ENCODE measurements at regions not wholly inside any gene's neighbourhood (a gene's known extent, or its start where the extent isn't known, plus 50 kb on each side); places are given as distances from the start of the nearest gene placed in this dataset.

- no peak for TF ChIP-seq CTCF (IDR thresholded peaks at IDR 0.05)
- ATAC-seq = no peak
- H3K27me3 ChIP-seq = peaks cover 0 to 8% of the 10 kb centered on the region in 2 donors
- H3K27ac ChIP-seq = no peak overlapping the region
- H3K4me3 ChIP-seq = no peak overlapping the region
- intact Hi-C loops (cut with DNase I) = no loop called here
- H3K36me3 ChIP-seq = no peaks in the 10 kb centered on the region
- no peaks in the 10 kb centered on the region for H3K4me1 ChIP-seq
- no peaks in the 10 kb centered on the region for H3K9me3 ChIP-seq
- no peak for DNase-seq
Observed at GRCh38 chr9:90428517-90428916, 214.1 kb downstream of the DIRAS2 start.

DNA sequence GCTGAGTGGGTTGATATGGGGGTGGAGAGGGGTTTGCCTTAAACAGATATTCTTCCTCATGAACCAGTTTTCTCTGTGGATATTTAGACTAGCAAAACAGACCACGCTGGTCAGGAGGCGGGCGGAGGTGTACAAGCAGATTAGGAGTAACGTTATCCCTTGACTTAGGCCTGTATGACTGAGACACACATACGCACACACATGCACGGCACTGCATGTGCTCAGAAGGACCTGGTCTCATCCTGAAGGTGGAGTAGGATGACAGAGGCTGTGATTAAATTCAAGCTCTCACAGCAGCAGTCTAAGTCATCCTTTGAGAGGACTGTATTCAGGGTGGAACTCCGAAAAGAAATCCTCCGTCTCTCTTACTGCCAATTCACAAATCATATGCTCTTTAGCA lies 209.7 kb downstream of the DIRAS2 start:
- intact Hi-C loops (cut with DNase I) = no loop called here
- Histone ChIP-seq H3K27me3 (peaks cover 0 to 14% of the 10 kb centered on the region in 2 donors), H3K27ac (peak overlapping the region; percentile 10 to 47), H3K4me3 (peak overlapping the region in 1 of 2 donors; percentile 13), H3K4me1 (no peaks in the 10 kb centered on the region), H3K9me3 (no peaks in the 10 kb centered on the region), H3K36me3 (no peaks in the 10 kb centered on the region)
- DNase-seq = no peak
- no peak for TF ChIP-seq CTCF (IDR thresholded peaks at IDR 0.05)
- ATAC-seq = peak; percentile 42

- DNase-seq = peak in 3 of 4 donors; percentile 57 to 82 (median 73)
- Histone ChIP-seq H3K27ac (peak overlapping the region; percentile 10 to 47), H3K27me3 (peaks cover 0 to 14% of the 10 kb centered on the region in 2 donors), H3K9me3 (no peaks in the 10 kb centered on the region), H3K4me3 (peak overlapping the region in 1 of 2 donors; percentile 13), H3K4me1 (no peaks in the 10 kb centered on the region), H3K36me3 (no peaks in the 10 kb centered on the region)
- intact Hi-C loops (cut with DNase I) = no loop called here
- peak; percentile 98 for ATAC-seq
- TF ChIP-seq CTCF (IDR thresholded peaks at IDR 0.05) = no peak
Observed at GRCh38 chr9:90433398-90433941, 209.2 kb downstream of the DIRAS2 start.

GRCh38 chr9:90441814-90442213 lies 200.8 kb downstream of the DIRAS2 start:
- H3K27ac ChIP-seq = no peak overlapping the region
- no peak overlapping the region for H3K4me3 ChIP-seq
- H3K36me3 ChIP-seq = no peaks in the 10 kb centered on the region
- no peaks in the 10 kb centered on the region for H3K4me1 ChIP-seq
- no peaks in the 10 kb centered on the region for H3K27me3 ChIP-seq
- intact Hi-C loops (cut with DNase I) = no loop called here
- ATAC-seq (peak; percentile 86), DNase-seq (peak in 1 of 4 donors; percentile 37)
- H3K9me3 ChIP-seq = peaks cover 0 to 5% of the 10 kb centered on the region in 2 donors
- no peak for TF ChIP-seq CTCF (IDR thresholded peaks at IDR 0.05)

GRCh38 chr9:90442723-90443122 lies 199.9 kb downstream of the DIRAS2 start:
- Histone ChIP-seq H3K4me3 (no peak overlapping the region), H3K27ac (no peak overlapping the region), H3K9me3 (peaks cover 0 to 5% of the 10 kb centered on the region in 2 donors), H3K27me3 (no peaks in the 10 kb centered on the region), H3K4me1 (no peaks in the 10 kb centered on the region), H3K36me3 (no peaks in the 10 kb centered on the region)
- intact Hi-C loops (cut with DNase I) = no loop called here
- no peak for TF ChIP-seq CTCF (IDR thresholded peaks at IDR 0.05)
- ATAC-seq (no peak), DNase-seq (no peak)
